Tibial nerve (tissue), 4 donors: ENCODE measurements at regions not wholly inside any gene's neighbourhood (a gene's known extent, or its start where the extent isn't known, plus 50 kb on each side); places are given as distances from the start of the nearest gene placed in this dataset.

Experiments used
- CTCF ChIP-seq, 5 experiments: fragments of 200-600 bp in 3 of 5; fragments of 450-650 bp in 2 of 5; sonication (generic) in 3 of 5; IDR thresholded peaks; one replicate each; pipeline ENCODE4 v1.5.1; 2016 to 2019; ENCODE audit warnings: antibody characterized with exemption in 5 of 5, mild to moderate bottlenecking in 3 of 5, moderate library complexity in 2 of 5
- EP300 ChIP-seq, 2 donors: sonication (generic); formaldehyde crosslinking; IDR thresholded peaks; one replicate each; pipeline ENCODE4 v1.6.1; 2017; ENCODE audit warnings: antibody characterized with exemption in 2 of 2, mild to moderate bottlenecking in 1 of 2
- POLR2A ChIP-seq, 2 donors: fragments of 450-650 bp; IDR thresholded peaks; one replicate each; pipeline ENCODE4 v1.6.1; 2017; ENCODE audit warnings: antibody characterized with exemption in 2 of 2, mild to moderate bottlenecking in 2 of 2, moderate library complexity in 2 of 2

GRCh38 chr5:23864786-23865185 is 357.4 kb downstream of the PRDM9 start:
- TF ChIP-seq POLR2A (IDR thresholded peaks at IDR 0.05) (no peak), CTCF (IDR thresholded peaks at IDR 0.05) (no peak), EP300 (IDR thresholded peaks at IDR 0.05) (no peak)
